HepG2 (cell line): ENCODE measurements at regions not wholly inside any gene's neighbourhood (a gene's known extent, or its start where the extent isn't known, plus 50 kb on each side); places are given as distances from the start of the nearest gene placed in this dataset.

Experiments used
- ATAC-seq: fragments of 200-7000 bp; cut with Tn5 transposase; 3 replicates; pipeline ENCODE4 v1.9.1; 2020; ENCODE audit warnings: mild to moderate bottlenecking, moderate library complexity
- BruUV-seq: library from RNA; stranded (reverse); fragments of 400-500 nt; replicated peaks from 2 replicates; lab custom pipeline; 2021; lab: Mats Ljungman, UMichigan
- CTCF ChIA-PET: fragments of 300-600 bp; formaldehyde crosslinking; extraction: SDS; loops from one replicate; lab custom pipeline; 2021; ENCODE audit warnings: low total read pairs, inconsistent platforms, low intra/inter-chr PET ratio; lab: Yijun Ruan, JAX
- POLR2A ChIA-PET: fragments of 350-600 bp; sonication (Branson Sonifier 250); formaldehyde crosslinking; loops from one replicate; lab custom pipeline; 2020; ENCODE audit warnings: antibody characterized with exemption, inconsistent platforms; lab: Yijun Ruan, JAX
- DNase-seq: peaks from one replicate; pipeline ENCODE4 v3.0.0-alpha.2; 2015; ENCODE audit warnings: low spot score
- FAIRE-seq: peaks from 3 replicates; lab custom pipeline; 2011; peaks lifted over from hg19 to GRCh38; lab: Jason Lieb, UNC
- H2AFZ ChIP-seq: one replicate; pipeline ENCODE4 v1.6.1; 2011; ENCODE audit warnings: low read length, inconsistent platforms
- H3K27ac ChIP-seq: fragments of 300-600 bp; 3 replicates; pipeline ENCODE4 v1.8.0; 2011; ENCODE audit warnings: mixed run types, mild to moderate bottlenecking, mixed read lengths, low read length, inconsistent platforms; ENCODE audit not compliant: insufficient read depth; ENCODE audit errors: extremely low read length
- H3K27me3 ChIP-seq, 2 experiments: fragments of 200-600 bp in 1 of 2; 2 replicates in 1 of 2; 3 replicates in 1 of 2; pipeline versions ENCODE4 v1.6.0 to v1.8.0; 2011; ENCODE audit warnings: low read length in 2 of 2, mild to moderate bottlenecking in 2 of 2, moderate library complexity in 2 of 2, inconsistent platforms in 1 of 2; ENCODE audit not compliant: insufficient read depth in 2 of 2, control insufficient read depth in 1 of 2
- H3K36me3 ChIP-seq, 2 experiments: fragments of 200-600 bp in 1 of 2; replicated peaks in 1 of 2; 2 replicates in 1 of 2; 3 replicates in 1 of 2; pipeline versions ENCODE4 v1.5.1 to v1.8.0; 2011; ENCODE audit warnings: low read length in 2 of 2, inconsistent platforms in 1 of 2; ENCODE audit not compliant: insufficient read depth in 2 of 2, control insufficient read depth in 1 of 2
- H3K4me1 ChIP-seq: 2 replicates; pipeline ENCODE4 v1.5.1; 2012; ENCODE audit warnings: low read length, inconsistent platforms; ENCODE audit not compliant: insufficient read depth
- H3K4me2 ChIP-seq: 2 replicates; pipeline ENCODE4 v1.6.0; 2011; ENCODE audit warnings: low read depth, low read length, inconsistent platforms
- H3K4me3 ChIP-seq, 3 experiments: fragments of 200-600 bp in 1 of 3; sonication (generic), shearing (Covaris generic) in 1 of 3; replicated peaks in 1 of 3; 2 replicates each; pipeline ENCODE4 v1.5.1; 2011 to 2016; ENCODE audit warnings: low read length in 3 of 3, inconsistent platforms in 2 of 3, low read depth in 2 of 3, mild to moderate bottlenecking in 2 of 3, control low read depth in 1 of 3, mixed read lengths in 1 of 3; ENCODE audit not compliant: insufficient read depth in 1 of 3
- H3K79me2 ChIP-seq: one replicate; pipeline ENCODE4 v1.6.1; 2011; ENCODE audit warnings: low read length, inconsistent platforms; ENCODE audit not compliant: insufficient read depth
- H3K9ac ChIP-seq: 2 replicates; pipeline ENCODE4 v1.6.0; 2011; ENCODE audit warnings: mild to moderate bottlenecking, low read depth, low read length, inconsistent platforms; ENCODE audit not compliant: insufficient read depth
- H3K9me3 ChIP-seq: 2 replicates; pipeline ENCODE4 v1.5.1; 2012; ENCODE audit warnings: mild to moderate bottlenecking, low read length
- H4K20me1 ChIP-seq: 2 replicates; pipeline ENCODE4 v1.6.0; 2011; ENCODE audit warnings: inconsistent platforms, mild to moderate bottlenecking, low read length, moderate library complexity; ENCODE audit not compliant: insufficient read depth
- BORCS8-MEF2B ChIP-seq: sonication (generic); formaldehyde crosslinking; IDR thresholded peaks from 2 replicates; pipeline ENCODE4 v1.8.0; 2022; ENCODE audit warnings: mild to moderate bottlenecking, missing genetic modification reagents
- HNRNPK ChIP-seq: fragments of 200-400 bp; formaldehyde crosslinking; IDR thresholded peaks from 2 replicates; pipeline ENCODE4 v1.6.1; 2018; ENCODE audit warnings: low read length, low read depth, moderate library complexity, mild to moderate bottlenecking; ENCODE audit not compliant: poor library complexity, severe bottlenecking
- IKZF4 ChIP-seq: sonication (generic); formaldehyde crosslinking; IDR thresholded peaks from 2 replicates; pipeline ENCODE4 v1.5.1; 2020; ENCODE audit warnings: borderline replicate concordance, mild to moderate bottlenecking, low read depth, missing genetic modification reagents; ENCODE audit errors: not compliant biosample characterization
- LRRFIP1 ChIP-seq: sonication (generic); formaldehyde crosslinking; conservative IDR thresholded peaks from 2 replicates; pipeline ENCODE4 v1.4.0; 2020; ENCODE audit warnings: missing genetic modification reagents
- MAFK ChIP-seq, 2 experiments: IDR thresholded peaks in 1 of 2; conservative IDR thresholded peaks in 1 of 2; 2 replicates each; pipeline ENCODE4 v1.6.1; 2011; ENCODE audit warnings: improper control_type of control experiment in 2 of 2, low read length in 2 of 2
- NCOA1 ChIP-seq: sonication (generic); formaldehyde crosslinking; IDR thresholded peaks from 2 replicates; pipeline ENCODE4 v1.9.0; 2021; ENCODE audit warnings: missing genetic modification reagents
- SOX6 ChIP-seq, 2 experiments: fragments of 450-650 bp in 1 of 2; sonication (generic) in 1 of 2; formaldehyde crosslinking in 1 of 2; IDR thresholded peaks; 2 replicates each; pipeline versions ENCODE4 v1.4.0 to v1.6.1; 2017 to 2020; ENCODE audit warnings: antibody characterized with exemption in 1 of 2, mild to moderate bottlenecking in 1 of 2, missing genetic modification reagents in 1 of 2
- TARDBP ChIP-seq: sonication (generic); formaldehyde crosslinking; IDR thresholded peaks from 2 replicates; pipeline ENCODE4 v1.8.0; 2022; ENCODE audit warnings: mild to moderate bottlenecking, missing genetic modification reagents
- ZFY ChIP-seq: sonication (generic); formaldehyde crosslinking; IDR thresholded peaks from 2 replicates; pipeline ENCODE4 v1.4.0; 2020; ENCODE audit warnings: missing genetic modification reagents
- ZNF18 ChIP-seq: sonication (generic); formaldehyde crosslinking; IDR thresholded peaks from 2 replicates; pipeline ENCODE4 v1.8.0; 2022; ENCODE audit warnings: mild to moderate bottlenecking, missing genetic modification reagents; ENCODE audit not compliant: insufficient replicate concordance
- ZNF605 ChIP-seq: sonication (generic); formaldehyde crosslinking; IDR thresholded peaks from 2 replicates; pipeline ENCODE4 v1.8.0; 2022; ENCODE audit warnings: mild to moderate bottlenecking, missing genetic modification reagents
- ZNF615 ChIP-seq: sonication (generic); formaldehyde crosslinking; IDR thresholded peaks from 2 replicates; pipeline ENCODE4 v1.5.0; 2020; ENCODE audit warnings: mild to moderate bottlenecking, missing genetic modification reagents, borderline replicate concordance
- WGBS: methylation state at CpG from one replicate; pipeline ENCODE4 v1.1.6; 2017; ENCODE audit warnings: low lambda C conversion rate; 5-methylcytosine and 5-hydroxymethylcytosine counted together
- in situ Hi-C: cut with HindIII; loops from 2 replicates; pipeline ENCODE4 v1.10.0; 2017; ENCODE audit warnings: low pct_unique_long_range_greater_than_20kb; ENCODE audit not compliant: extremely low pct_ligation_motif_present
- intact Hi-C: fragments of 100-400 bp; cut with micrococcal nuclease; formaldehyde crosslinking; loops from one replicate; pipeline ENCODE4 v1.10.0; 2022; ENCODE audit not compliant: unreplicated experiment
- TF ChIP-seq, protein P1 (sequence below): sonication (generic); formaldehyde crosslinking; IDR thresholded peaks from 2 replicates; pipeline ENCODE4 v1.4.0; 2020; ENCODE audit warnings: missing genetic modification reagents, borderline replicate concordance
- TF ChIP-seq, protein P2 (sequence below): sonication (generic); formaldehyde crosslinking; IDR thresholded peaks from 2 replicates; pipeline ENCODE4 v1.8.1; 2023; ENCODE audit warnings: mild to moderate bottlenecking, missing genetic modification reagents

DNA sequence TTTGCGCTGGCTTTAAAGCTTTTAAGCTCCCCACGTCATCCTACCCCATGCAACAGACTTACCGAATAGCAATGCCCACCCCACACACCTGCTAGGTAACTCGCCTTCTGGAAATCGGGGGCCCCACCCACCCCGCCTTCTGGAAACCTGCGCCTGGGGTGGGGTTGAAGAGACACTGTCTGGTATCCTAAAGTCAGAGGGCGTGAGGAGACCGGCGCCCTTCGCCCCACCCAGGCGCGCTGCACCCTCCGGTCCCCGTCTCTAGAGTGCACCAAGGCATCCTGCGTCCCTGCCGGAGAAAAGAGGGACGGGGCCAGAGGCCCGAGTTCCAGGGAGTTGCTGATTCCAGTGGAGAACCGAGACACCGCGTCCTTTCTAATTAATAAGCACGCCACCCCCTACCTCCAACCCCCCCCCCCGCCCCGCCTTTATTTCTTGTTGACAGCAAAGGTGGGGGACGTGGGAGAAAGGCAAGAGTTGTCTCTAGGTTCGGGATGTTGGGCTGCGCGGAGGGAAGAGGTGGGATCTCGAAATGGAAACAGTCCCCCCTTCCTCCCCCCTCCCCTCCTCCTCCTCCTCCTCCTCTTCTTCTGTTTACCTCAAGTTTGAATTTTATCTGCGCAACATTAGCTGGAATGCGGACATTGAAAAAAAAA lies 220.9 kb upstream of the MKLN1 start:
- no peaks in the 10 kb centered on the region; a peak in 1 of 5 replicates for H3K27me3 ChIP-seq
- peaks cover 17% of the 10 kb centered on the region; the same call in 1 of the 2 replicates for H4K20me1 ChIP-seq
- in situ Hi-C loops (no loop called here), intact Hi-C loops (loop anchor here (2.0 to 5.0 kb wide), 2 partner anchors 38 to 315 kb away; no protein-coding TSS in a partner anchor)
- H3K4me1 ChIP-seq: peaks cover 53% of the 10 kb centered on the region
- H3K4me2 ChIP-seq: peak overlapping the region; percentile 100
- DNase-seq: no peak
- FAIRE-seq: no peak
- H3K9ac ChIP-seq: peak overlapping the region; percentile 89
- peak overlapping the region; percentile 85 to 91 (median 89) for H3K4me3 ChIP-seq
- peak overlapping the region; percentile 79 for H3K27ac ChIP-seq
- peaks cover 65% of the 10 kb centered on the region for H3K79me2 ChIP-seq
- H3K36me3 ChIP-seq: peaks cover 1 to 4% of the 10 kb centered on the region in 2 experiments; a peak in 2 of 5 replicates
- peak; percentile 58 for ATAC-seq
- H3K9me3 ChIP-seq: no peaks in the 10 kb centered on the region
- no TSS peak for BruUV-seq
- 2% methylated on average over 18 of the region's 32 CpGs for WGBS
- ChIA-PET POLR2A (interaction anchor here (0.7 to 3.1 kb wide), 10 partner anchors 9 to 219 kb away, joined by 3 to 16 read pairs (median 4); no protein-coding TSS in a partner anchor), CTCF (no interaction called here)
- no peak overlapping the region for H2AFZ ChIP-seq
- TF ChIP-seq, protein P1, sequence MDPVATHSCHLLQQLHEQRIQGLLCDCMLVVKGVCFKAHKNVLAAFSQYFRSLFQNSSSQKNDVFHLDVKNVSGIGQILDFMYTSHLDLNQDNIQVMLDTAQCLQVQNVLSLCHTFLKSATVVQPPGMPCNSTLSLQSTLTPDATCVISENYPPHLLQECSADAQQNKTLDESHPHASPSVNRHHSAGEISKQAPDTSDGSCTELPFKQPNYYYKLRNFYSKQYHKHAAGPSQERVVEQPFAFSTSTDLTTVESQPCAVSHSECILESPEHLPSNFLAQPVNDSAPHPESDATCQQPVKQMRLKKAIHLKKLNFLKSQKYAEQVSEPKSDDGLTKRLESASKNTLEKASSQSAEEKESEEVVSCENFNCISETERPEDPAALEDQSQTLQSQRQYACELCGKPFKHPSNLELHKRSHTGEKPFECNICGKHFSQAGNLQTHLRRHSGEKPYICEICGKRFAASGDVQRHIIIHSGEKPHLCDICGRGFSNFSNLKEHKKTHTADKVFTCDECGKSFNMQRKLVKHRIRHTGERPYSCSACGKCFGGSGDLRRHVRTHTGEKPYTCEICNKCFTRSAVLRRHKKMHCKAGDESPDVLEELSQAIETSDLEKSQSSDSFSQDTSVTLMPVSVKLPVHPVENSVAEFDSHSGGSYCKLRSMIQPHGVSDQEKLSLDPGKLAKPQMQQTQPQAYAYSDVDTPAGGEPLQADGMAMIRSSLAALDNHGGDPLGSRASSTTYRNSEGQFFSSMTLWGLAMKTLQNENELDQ: no peak
- TF ChIP-seq ZNF18 (CRISPR knock-in tag) (no peak), ZNF605 (peak; percentile 45; the same call in 1 of the 2 replicates), SOX6 (IDR thresholded peaks at IDR 0.05) (no peak), SOX6 (CRISPR knock-in tag; IDR thresholded peaks at IDR 0.05) (peak; percentile 26; the same call in 1 of the 2 replicates), IKZF4 (CRISPR knock-in tag) (no peak), BORCS8-MEF2B (peak; percentile 1; the same call in 1 of the 2 replicates), ZNF615 (no peak), ZFY (no peak), LRRFIP1 (CRISPR knock-in tag) (no peak), NCOA1 (CRISPR knock-in tag) (no peak), MAFK (conservative IDR thresholded peaks at IDR 0.05 in 1 of 2, IDR thresholded peaks at IDR 0.05 in 1 of 2; ENCODE audit: low read length in 2 of 2) (no peak), HNRNPK (peak; percentile 13), TARDBP (CRISPR knock-in tag) (0 out of 2 replicates have a peak, but pooled peaks have one; percentile 0)
- TF ChIP-seq, protein P2, sequence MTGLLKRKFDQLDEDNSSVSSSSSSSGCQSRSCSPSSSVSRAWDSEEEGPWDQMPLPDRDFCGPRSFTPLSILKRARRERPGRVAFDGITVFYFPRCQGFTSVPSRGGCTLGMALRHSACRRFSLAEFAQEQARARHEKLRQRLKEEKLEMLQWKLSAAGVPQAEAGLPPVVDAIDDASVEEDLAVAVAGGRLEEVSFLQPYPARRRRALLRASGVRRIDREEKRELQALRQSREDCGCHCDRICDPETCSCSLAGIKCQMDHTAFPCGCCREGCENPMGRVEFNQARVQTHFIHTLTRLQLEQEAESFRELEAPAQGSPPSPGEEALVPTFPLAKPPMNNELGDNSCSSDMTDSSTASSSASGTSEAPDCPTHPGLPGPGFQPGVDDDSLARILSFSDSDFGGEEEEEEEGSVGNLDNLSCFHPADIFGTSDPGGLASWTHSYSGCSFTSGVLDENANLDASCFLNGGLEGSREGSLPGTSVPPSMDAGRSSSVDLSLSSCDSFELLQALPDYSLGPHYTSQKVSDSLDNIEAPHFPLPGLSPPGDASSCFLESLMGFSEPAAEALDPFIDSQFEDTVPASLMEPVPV (CRISPR knock-in tag): no peak
